Adrenal gland (tissue), 5 donors: ENCODE measurements at regions not wholly inside any gene's neighbourhood (a gene's known extent, or its start where the extent isn't known, plus 50 kb on each side); places are given as distances from the start of the nearest gene placed in this dataset.

ENCODE experiments used
- POLR2A ChIP-seq, 2 donors: fragments of 450-650 bp; IDR thresholded peaks; one replicate each; pipeline ENCODE4 v1.6.1; 2017; ENCODE audit warnings: antibody characterized with exemption in 2 of 2, mild to moderate bottlenecking in 2 of 2, moderate library complexity in 1 of 2
- TF ChIP-seq, protein P1 (sequence below), 6 experiments: fragments of 450-650 bp in 4 of 6; fragments of 200-600 bp in 2 of 6; sonication (generic) in 1 of 6; IDR thresholded peaks; 1 replicate in 5 of 6; 2 replicates in 1 of 6; pipeline versions ENCODE4 v1.5.1 to v1.8.0; 2016 to 2021; ENCODE audit warnings: antibody characterized with exemption in 6 of 6, mild to moderate bottlenecking in 2 of 6, moderate library complexity in 1 of 6
- donor health status: DM: no; HTN: no; CAD: no.

- TF ChIP-seq, protein P1, sequence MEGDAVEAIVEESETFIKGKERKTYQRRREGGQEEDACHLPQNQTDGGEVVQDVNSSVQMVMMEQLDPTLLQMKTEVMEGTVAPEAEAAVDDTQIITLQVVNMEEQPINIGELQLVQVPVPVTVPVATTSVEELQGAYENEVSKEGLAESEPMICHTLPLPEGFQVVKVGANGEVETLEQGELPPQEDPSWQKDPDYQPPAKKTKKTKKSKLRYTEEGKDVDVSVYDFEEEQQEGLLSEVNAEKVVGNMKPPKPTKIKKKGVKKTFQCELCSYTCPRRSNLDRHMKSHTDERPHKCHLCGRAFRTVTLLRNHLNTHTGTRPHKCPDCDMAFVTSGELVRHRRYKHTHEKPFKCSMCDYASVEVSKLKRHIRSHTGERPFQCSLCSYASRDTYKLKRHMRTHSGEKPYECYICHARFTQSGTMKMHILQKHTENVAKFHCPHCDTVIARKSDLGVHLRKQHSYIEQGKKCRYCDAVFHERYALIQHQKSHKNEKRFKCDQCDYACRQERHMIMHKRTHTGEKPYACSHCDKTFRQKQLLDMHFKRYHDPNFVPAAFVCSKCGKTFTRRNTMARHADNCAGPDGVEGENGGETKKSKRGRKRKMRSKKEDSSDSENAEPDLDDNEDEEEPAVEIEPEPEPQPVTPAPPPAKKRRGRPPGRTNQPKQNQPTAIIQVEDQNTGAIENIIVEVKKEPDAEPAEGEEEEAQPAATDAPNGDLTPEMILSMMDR (IDR thresholded peaks at IDR 0.05) = no peak
- no peak for TF ChIP-seq POLR2A (IDR thresholded peaks at IDR 0.05)
These were observed 520.0 kb upstream of the C9orf72 start for GRCh38 chr9:28092981-28093936.
